ENCODE measurements at regions not wholly inside any gene's neighbourhood (a gene's known extent, or its start where the extent isn't known, plus 50 kb on each side); places are given as distances from the start of the nearest gene placed in this dataset.

- DNase-seq = no peak
- Histone ChIP-seq H3K4me1 (ENCODE audit: control insufficient read depth in 1 of 2, extremely low read depth in 1 of 2, insufficient read depth in 2 of 2, low read length in 2 of 2) (peaks cover 0 to 33% of the 10 kb centered on the region in 2 experiments), H3K4me3 (ENCODE audit: control insufficient read depth in 1 of 2, extremely low read depth in 1 of 2, low read length in 1 of 2) (no peak overlapping the region), H3K27ac (ENCODE audit: low read length) (no peak overlapping the region), H3K36me3 (ENCODE audit: control insufficient read depth in 2 of 2, extremely low read depth in 1 of 2, insufficient read depth in 1 of 2, low read length in 1 of 2) (no peaks in the 10 kb centered on the region), H3K9me3 (no peaks in the 10 kb centered on the region), H3K27me3 (replicated peaks in 1 of 2; ENCODE audit: control insufficient read depth in 2 of 2, extremely low read depth in 1 of 2, insufficient read depth in 2 of 2, low read length in 1 of 2) (peaks cover 0 to 4% of the 10 kb centered on the region in 2 experiments)
- POLR2A ChIA-PET = no interaction called here
- H3K27me3 Mint-ChIP-seq = peaks cover 0 to 19% of the 10 kb centered on the region in 2 donors
- no peak overlapping the region for H3K27ac Mint-ChIP-seq
- ATAC-seq (replicated peaks in 1 of 4) = no peak
- peaks cover 6% of the 10 kb centered on the region for H3K36me3 Mint-ChIP-seq
- CTCF ChIA-PET = no interaction called here
- 80% methylated on average over 1 of the region's 3 CpGs for WGBS (ENCODE audit: insufficient coverage)
- peaks cover 27 to 44% (median 31%) of the 10 kb centered on the region in 3 donors for H3K4me1 Mint-ChIP-seq
- no peak overlapping the region for H3K4me3 Mint-ChIP-seq
- peaks cover 4 to 15% (median 5%) of the 10 kb centered on the region in 3 donors for H3K9me3 Mint-ChIP-seq
Measured at GRCh38 chr21:35477622-35478021, 428.5 kb upstream of the RUNX1 start.

- ATAC-seq (replicated peaks in 1 of 4) (no peak), DNase-seq (no peak)
- WGBS (ENCODE audit: insufficient coverage) = 83% methylated on average over 1 of the region's 9 CpGs
- Histone ChIP-seq H3K4me1 (ENCODE audit: control insufficient read depth in 1 of 2, extremely low read depth in 1 of 2, insufficient read depth in 2 of 2, low read length in 2 of 2) (peaks cover 0 to 33% of the 10 kb centered on the region in 2 experiments), H3K9me3 (no peaks in the 10 kb centered on the region), H3K36me3 (ENCODE audit: control insufficient read depth in 2 of 2, extremely low read depth in 1 of 2, insufficient read depth in 1 of 2, low read length in 1 of 2) (no peaks in the 10 kb centered on the region), H3K27me3 (replicated peaks in 1 of 2; ENCODE audit: control insufficient read depth in 2 of 2, extremely low read depth in 1 of 2, insufficient read depth in 2 of 2, low read length in 1 of 2) (peaks cover 0 to 4% of the 10 kb centered on the region in 2 experiments), H3K27ac (ENCODE audit: low read length) (no peak overlapping the region), H3K4me3 (ENCODE audit: control insufficient read depth in 1 of 2, extremely low read depth in 1 of 2, low read length in 1 of 2) (no peak overlapping the region)
- Mint-ChIP-seq H3K4me3 (peak overlapping the region in 1 of 3 donors; percentile 40), H3K9me3 (peaks cover 4 to 15% (median 5%) of the 10 kb centered on the region in 3 donors), H3K4me1 (peaks cover 27 to 47% (median 31%) of the 10 kb centered on the region in 3 donors), H3K27ac (peak overlapping the region in 1 of 2 donors; percentile 79), H3K27me3 (peaks cover 0 to 21% of the 10 kb centered on the region in 2 donors), H3K36me3 (peaks cover 6% of the 10 kb centered on the region)
- ChIA-PET POLR2A (no interaction called here), CTCF (no interaction called here)
Measured at GRCh38 chr21:35476621-35477395, 427.7 kb upstream of the RUNX1 start.

GRCh38 chr21:35475762-35476161, 426.7 kb upstream of the RUNX1 start:
- H3K36me3 Mint-ChIP-seq = peaks cover 6% of the 10 kb centered on the region
- WGBS (ENCODE audit: insufficient coverage) = no CpG with 5 or more reads among the region's 4 CpGs
- peaks cover 27 to 53% (median 31%) of the 10 kb centered on the region in 3 donors for H3K4me1 Mint-ChIP-seq
- Histone ChIP-seq H3K4me1 (ENCODE audit: control insufficient read depth in 1 of 2, extremely low read depth in 1 of 2, insufficient read depth in 2 of 2, low read length in 2 of 2) (peaks cover 0 to 33% of the 10 kb centered on the region in 2 experiments), H3K4me3 (ENCODE audit: control insufficient read depth in 1 of 2, extremely low read depth in 1 of 2, low read length in 1 of 2) (no peak overlapping the region), H3K27ac (ENCODE audit: low read length) (no peak overlapping the region), H3K36me3 (ENCODE audit: control insufficient read depth in 2 of 2, extremely low read depth in 1 of 2, insufficient read depth in 1 of 2, low read length in 1 of 2) (no peaks in the 10 kb centered on the region), H3K9me3 (no peaks in the 10 kb centered on the region), H3K27me3 (replicated peaks in 1 of 2; ENCODE audit: control insufficient read depth in 2 of 2, extremely low read depth in 1 of 2, insufficient read depth in 2 of 2, low read length in 1 of 2) (no peaks in the 10 kb centered on the region)
- POLR2A ChIA-PET = no interaction called here
- CTCF ChIA-PET = no interaction called here
- peak overlapping the region; percentile 70 to 79 for H3K27ac Mint-ChIP-seq
- H3K27me3 Mint-ChIP-seq = peaks cover 0 to 18% of the 10 kb centered on the region in 2 donors
- peak in 3 of 4 experiments; percentile 38 to 66 (median 42) for ATAC-seq (replicated peaks in 1 of 4)
- H3K9me3 Mint-ChIP-seq = peaks cover 4 to 15% (median 5%) of the 10 kb centered on the region in 3 donors
- H3K4me3 Mint-ChIP-seq = peak overlapping the region in 1 of 3 donors; percentile 40
- DNase-seq = peak in 1 of 35 experiments; percentile 5

- no peak overlapping the region for H3K27ac Mint-ChIP-seq
- Histone ChIP-seq H3K4me3 (ENCODE audit: control insufficient read depth in 1 of 2, extremely low read depth in 1 of 2, low read length in 1 of 2) (no peak overlapping the region), H3K9me3 (no peaks in the 10 kb centered on the region), H3K4me1 (ENCODE audit: control insufficient read depth in 1 of 2, extremely low read depth in 1 of 2, insufficient read depth in 2 of 2, low read length in 2 of 2) (peaks cover 0 to 33% of the 10 kb centered on the region in 2 experiments), H3K27me3 (replicated peaks in 1 of 2; ENCODE audit: control insufficient read depth in 2 of 2, extremely low read depth in 1 of 2, insufficient read depth in 2 of 2, low read length in 1 of 2) (no peaks in the 10 kb centered on the region), H3K36me3 (ENCODE audit: control insufficient read depth in 2 of 2, extremely low read depth in 1 of 2, insufficient read depth in 1 of 2, low read length in 1 of 2) (no peaks in the 10 kb centered on the region), H3K27ac (ENCODE audit: low read length) (no peak overlapping the region)
- peaks cover 4 to 13% (median 5%) of the 10 kb centered on the region in 3 donors for H3K9me3 Mint-ChIP-seq
- H3K27me3 Mint-ChIP-seq = peaks cover 0 to 17% of the 10 kb centered on the region in 2 donors
- ATAC-seq (replicated peaks in 1 of 4) (no peak), DNase-seq (no peak)
- CTCF ChIA-PET = no interaction called here
- peaks cover 6% of the 10 kb centered on the region for H3K36me3 Mint-ChIP-seq
- H3K4me1 Mint-ChIP-seq = peaks cover 27 to 53% (median 31%) of the 10 kb centered on the region in 3 donors
- POLR2A ChIA-PET = no interaction called here
- no peak overlapping the region for H3K4me3 Mint-ChIP-seq
Measured at GRCh38 chr21:35475009-35475408, 425.9 kb upstream of the RUNX1 start.

GRCh38 chr21:35473496-35473895, 424.4 kb upstream of the RUNX1 start:
- no CpG with 5 or more reads among the region's 1 CpG for WGBS (ENCODE audit: insufficient coverage)
- Histone ChIP-seq H3K36me3 (ENCODE audit: control insufficient read depth in 2 of 2, extremely low read depth in 1 of 2, insufficient read depth in 1 of 2, low read length in 1 of 2) (no peaks in the 10 kb centered on the region), H3K4me3 (ENCODE audit: control insufficient read depth in 1 of 2, extremely low read depth in 1 of 2, low read length in 1 of 2) (no peak overlapping the region), H3K4me1 (ENCODE audit: control insufficient read depth in 1 of 2, extremely low read depth in 1 of 2, insufficient read depth in 2 of 2, low read length in 2 of 2) (peaks cover 0 to 29% of the 10 kb centered on the region in 2 experiments), H3K27ac (ENCODE audit: low read length) (no peak overlapping the region), H3K27me3 (replicated peaks in 1 of 2; ENCODE audit: control insufficient read depth in 2 of 2, extremely low read depth in 1 of 2, insufficient read depth in 2 of 2, low read length in 1 of 2) (no peaks in the 10 kb centered on the region), H3K9me3 (no peaks in the 10 kb centered on the region)
- Mint-ChIP-seq H3K27ac (no peak overlapping the region), H3K9me3 (no peaks in the 10 kb centered on the region), H3K4me3 (no peak overlapping the region), H3K27me3 (peaks cover 0 to 8% of the 10 kb centered on the region in 2 donors), H3K36me3 (no peaks in the 10 kb centered on the region), H3K4me1 (peaks cover 23 to 45% (median 25%) of the 10 kb centered on the region in 3 donors)
- ChIA-PET CTCF (no interaction called here), POLR2A (interaction anchor here in 1 of 2 donors (0.7 kb wide), 1 partner anchor 71 kb away, joined by 5 read pairs; no protein-coding TSS in a partner anchor)
- ATAC-seq (replicated peaks in 1 of 4) (no peak), DNase-seq (no peak)

- H3K36me3 Mint-ChIP-seq = no peaks in the 10 kb centered on the region
- Histone ChIP-seq H3K36me3 (ENCODE audit: control insufficient read depth in 2 of 2, extremely low read depth in 1 of 2, insufficient read depth in 1 of 2, low read length in 1 of 2) (no peaks in the 10 kb centered on the region), H3K9me3 (no peaks in the 10 kb centered on the region), H3K4me3 (ENCODE audit: control insufficient read depth in 1 of 2, extremely low read depth in 1 of 2, low read length in 1 of 2) (no peak overlapping the region), H3K27ac (ENCODE audit: low read length) (no peak overlapping the region), H3K27me3 (replicated peaks in 1 of 2; ENCODE audit: control insufficient read depth in 2 of 2, extremely low read depth in 1 of 2, insufficient read depth in 2 of 2, low read length in 1 of 2) (no peaks in the 10 kb centered on the region), H3K4me1 (ENCODE audit: control insufficient read depth in 1 of 2, extremely low read depth in 1 of 2, insufficient read depth in 2 of 2, low read length in 2 of 2) (peaks cover 0 to 6% of the 10 kb centered on the region in 2 experiments)
- peaks cover 4 to 21% (median 5%) of the 10 kb centered on the region in 3 donors for H3K4me1 Mint-ChIP-seq
- POLR2A ChIA-PET = interaction anchor here in 1 of 2 donors (0.9 kb wide), 1 partner anchor 32 kb away, joined by 3 read pairs; no protein-coding TSS in a partner anchor
- H3K4me3 Mint-ChIP-seq = no peak overlapping the region
- H3K9me3 Mint-ChIP-seq = peaks cover 8 to 10% (median 9%) of the 10 kb centered on the region in 3 donors
- H3K27ac Mint-ChIP-seq = no peak overlapping the region
- WGBS (ENCODE audit: insufficient coverage) = no CpG with 5 or more reads among the region's 5 CpGs
- peaks cover 0 to 5% of the 10 kb centered on the region in 2 donors for H3K27me3 Mint-ChIP-seq
- DNase-seq (no peak), ATAC-seq (replicated peaks in 1 of 4) (no peak)
- CTCF ChIA-PET = no interaction called here
Measured at GRCh38 chr21:35470522-35470921, 421.4 kb upstream of the RUNX1 start.
